ENCODE measurements at regions not wholly inside any gene's neighbourhood (a gene's known extent, or its start where the extent isn't known, plus 50 kb on each side); places are given as distances from the start of the nearest gene placed in this dataset.

GRCh38 chr6:82686719-82687118 is 323.1 kb downstream of the TPBG start:
- no peak for TF ChIP-seq CTCF (IDR thresholded peaks at IDR 0.05)
- no peak for TF ChIP-seq POLR2AphosphoS5 (IDR thresholded peaks at IDR 0.05)
- no peak for TF ChIP-seq POLR2A (IDR thresholded peaks at IDR 0.05)
- TF ChIP-seq EP300 (IDR thresholded peaks at IDR 0.05) = no peak
